GM12878 (cell line): ENCODE measurements at regions not wholly inside any gene's neighbourhood (a gene's known extent, or its start where the extent isn't known, plus 50 kb on each side); places are given as distances from the start of the nearest gene placed in this dataset.

Experiments
- BHLHE40 ChIP-seq, 2 experiments: fragments of 450-650 bp in 1 of 2; IDR thresholded peaks; 2 replicates each; pipeline ENCODE4 v1.6.1; 2011 to 2017; ENCODE audit warnings: low read depth in 2 of 2, borderline replicate concordance in 1 of 2, improper control_type of control experiment in 1 of 2, low read length in 1 of 2, mild to moderate bottlenecking in 1 of 2
- CTCF ChIP-seq, 3 experiments: IDR thresholded peaks in 2 of 3; conservative IDR thresholded peaks in 1 of 3; 2 replicates each; pipeline ENCODE4 v1.5.1; 2011; ENCODE audit warnings: low read depth in 3 of 3, low read length in 3 of 3, mild to moderate bottlenecking in 3 of 3, control low read depth in 2 of 3, moderate library complexity in 2 of 3, inconsistent platforms in 1 of 3, mixed read lengths in 1 of 3; ENCODE audit not compliant: control insufficient read depth in 2 of 3, insufficient read depth in 1 of 3; ENCODE audit errors: extremely low read depth in 1 of 3
- NFYB ChIP-seq: IDR thresholded peaks from 2 replicates; pipeline ENCODE4 v1.6.1; 2011; ENCODE audit warnings: low read depth, mild to moderate bottlenecking, low read length, improper control_type of control experiment, moderate library complexity; ENCODE audit not compliant: insufficient read depth

GRCh38 chr13:24083722-24084421, 76.6 kb upstream of the SPATA13 start:
- no peak for TF ChIP-seq NFYB
- TF ChIP-seq CTCF (IDR thresholded peaks at IDR 0.05 in 2 of 3, conservative IDR thresholded peaks at IDR 0.05 in 1 of 3; ENCODE audit: control insufficient read depth in 2 of 3, extremely low read depth in 1 of 3, insufficient read depth in 1 of 3, low read depth in 3 of 3, low read length in 3 of 3): no peak
- TF ChIP-seq BHLHE40 (IDR thresholded peaks at IDR 0.05; ENCODE audit: borderline replicate concordance in 1 of 2, low read depth in 2 of 2, low read length in 1 of 2): no peak
